ENCODE measurements at regions not wholly inside any gene's neighbourhood (a gene's known extent, or its start where the extent isn't known, plus 50 kb on each side); places are given as distances from the start of the nearest gene placed in this dataset.

GRCh38 chr12:103100257-103100831 is 142.9 kb downstream of the ASCL1 start:
- H3K4me3 ChIP-seq (ENCODE audit: insufficient read length, low read depth) = no peak overlapping the region
- no peak for DNase-seq (ENCODE audit: low read depth, low spot score)
- TF ChIP-seq YY1 (IDR thresholded peaks at IDR 0.05; ENCODE audit: insufficient read depth, insufficient read length) (no peak), SUZ12 (IDR thresholded peaks at IDR 0.05; ENCODE audit: extremely low read depth, insufficient read depth, insufficient read length) (no peak), ZNF274 (IDR thresholded peaks at IDR 0.05; ENCODE audit: low read depth, low read length) (no peak)
- H3K9me3 ChIP-seq (ENCODE audit: insufficient read depth, low read length) = no peaks in the 10 kb centered on the region
- no peak overlapping the region for H3K9ac ChIP-seq (ENCODE audit: insufficient read length, low read depth)
- no peaks in the 10 kb centered on the region for H3K36me3 ChIP-seq (ENCODE audit: insufficient read depth, insufficient read length, low read length)
- H3K4me1 ChIP-seq (ENCODE audit: insufficient read depth, insufficient read length) = no peaks in the 10 kb centered on the region
- no peaks in the 10 kb centered on the region for H3K27me3 ChIP-seq (ENCODE audit: insufficient read depth, insufficient read length)

- no peaks in the 10 kb centered on the region for H3K36me3 ChIP-seq (ENCODE audit: insufficient read depth, insufficient read length, low read length)
- TF ChIP-seq ZNF274 (IDR thresholded peaks at IDR 0.05; ENCODE audit: low read depth, low read length) = no peak
- TF ChIP-seq YY1 (IDR thresholded peaks at IDR 0.05; ENCODE audit: insufficient read depth, insufficient read length) = no peak
- no peak for TF ChIP-seq SUZ12 (IDR thresholded peaks at IDR 0.05; ENCODE audit: extremely low read depth, insufficient read depth, insufficient read length)
- H3K4me1 ChIP-seq (ENCODE audit: insufficient read depth, insufficient read length) = no peaks in the 10 kb centered on the region
- H3K27me3 ChIP-seq (ENCODE audit: insufficient read depth, insufficient read length) = no peaks in the 10 kb centered on the region
- no peak for DNase-seq (ENCODE audit: low read depth, low spot score)
- no peak overlapping the region for H3K4me3 ChIP-seq (ENCODE audit: insufficient read length, low read depth)
- H3K9me3 ChIP-seq (ENCODE audit: insufficient read depth, low read length) = no peaks in the 10 kb centered on the region
- H3K9ac ChIP-seq (ENCODE audit: insufficient read length, low read depth) = no peak overlapping the region
Measured at GRCh38 chr12:103102225-103102744, 144.8 kb downstream of the ASCL1 start.

- Histone ChIP-seq H3K36me3 (ENCODE audit: insufficient read depth, insufficient read length, low read length) (no peaks in the 10 kb centered on the region), H3K27me3 (ENCODE audit: insufficient read depth, insufficient read length) (no peaks in the 10 kb centered on the region), H3K4me3 (ENCODE audit: insufficient read length, low read depth) (no peak overlapping the region), H3K9me3 (ENCODE audit: insufficient read depth, low read length) (no peaks in the 10 kb centered on the region), H3K9ac (ENCODE audit: insufficient read length, low read depth) (no peak overlapping the region), H3K4me1 (ENCODE audit: insufficient read depth, insufficient read length) (no peaks in the 10 kb centered on the region)
- no peak for TF ChIP-seq YY1 (IDR thresholded peaks at IDR 0.05; ENCODE audit: insufficient read depth, insufficient read length)
- no peak for TF ChIP-seq ZNF274 (IDR thresholded peaks at IDR 0.05; ENCODE audit: low read depth, low read length)
- no peak for TF ChIP-seq SUZ12 (IDR thresholded peaks at IDR 0.05; ENCODE audit: extremely low read depth, insufficient read depth, insufficient read length)
- no peak for DNase-seq (ENCODE audit: low read depth, low spot score)
Measured at GRCh38 chr12:103105971-103106597, 148.6 kb downstream of the ASCL1 start.

- no peaks in the 10 kb centered on the region for H3K27me3 ChIP-seq (ENCODE audit: insufficient read depth, insufficient read length)
Measured at GRCh38 chr12:103109861-103110260, 152.4 kb downstream of the ASCL1 start.

GRCh38 chr12:103114296-103115055 is 157.0 kb downstream of the ASCL1 start:
- no peak for DNase-seq (ENCODE audit: low read depth, low spot score)
- Histone ChIP-seq H3K9me3 (ENCODE audit: insufficient read depth, low read length) (no peaks in the 10 kb centered on the region), H3K27me3 (ENCODE audit: insufficient read depth, insufficient read length) (no peaks in the 10 kb centered on the region), H3K4me3 (ENCODE audit: insufficient read length, low read depth) (no peak overlapping the region), H3K9ac (ENCODE audit: insufficient read length, low read depth) (no peak overlapping the region), H3K4me1 (ENCODE audit: insufficient read depth, insufficient read length) (no peaks in the 10 kb centered on the region), H3K36me3 (ENCODE audit: insufficient read depth, insufficient read length, low read length) (no peaks in the 10 kb centered on the region)
- TF ChIP-seq SUZ12 (IDR thresholded peaks at IDR 0.05; ENCODE audit: extremely low read depth, insufficient read depth, insufficient read length) = no peak
- no peak for TF ChIP-seq YY1 (IDR thresholded peaks at IDR 0.05; ENCODE audit: insufficient read depth, insufficient read length)

More at GRCh38 chr12:103109861-103110260, 152.4 kb downstream of the ASCL1 start:
- Histone ChIP-seq H3K4me3 (ENCODE audit: insufficient read length, low read depth) (no peak overlapping the region), H3K9me3 (ENCODE audit: insufficient read depth, low read length) (no peaks in the 10 kb centered on the region), H3K36me3 (ENCODE audit: insufficient read depth, insufficient read length, low read length) (no peaks in the 10 kb centered on the region), H3K9ac (ENCODE audit: insufficient read length, low read depth) (no peak overlapping the region), H3K4me1 (ENCODE audit: insufficient read depth, insufficient read length) (no peaks in the 10 kb centered on the region)
- TF ChIP-seq YY1 (IDR thresholded peaks at IDR 0.05; ENCODE audit: insufficient read depth, insufficient read length) (no peak), ZNF274 (IDR thresholded peaks at IDR 0.05; ENCODE audit: low read depth, low read length) (no peak), SUZ12 (IDR thresholded peaks at IDR 0.05; ENCODE audit: extremely low read depth, insufficient read depth, insufficient read length) (no peak)
- no peak for DNase-seq (ENCODE audit: low read depth, low spot score)

- no peaks in the 10 kb centered on the region for H3K36me3 ChIP-seq (ENCODE audit: insufficient read depth, insufficient read length, low read length)
- no peaks in the 10 kb centered on the region for H3K4me1 ChIP-seq (ENCODE audit: insufficient read depth, insufficient read length)
- H3K27me3 ChIP-seq (ENCODE audit: insufficient read depth, insufficient read length) = no peaks in the 10 kb centered on the region
- no peak overlapping the region for H3K9ac ChIP-seq (ENCODE audit: insufficient read length, low read depth)
- H3K4me3 ChIP-seq (ENCODE audit: insufficient read length, low read depth) = no peak overlapping the region
- DNase-seq (ENCODE audit: low read depth, low spot score) = no peak
- TF ChIP-seq ZNF274 (IDR thresholded peaks at IDR 0.05; ENCODE audit: low read depth, low read length) (no peak), SUZ12 (IDR thresholded peaks at IDR 0.05; ENCODE audit: extremely low read depth, insufficient read depth, insufficient read length) (no peak), YY1 (IDR thresholded peaks at IDR 0.05; ENCODE audit: insufficient read depth, insufficient read length) (no peak)
- no peaks in the 10 kb centered on the region; the same call in 1 of the 2 replicates for H3K9me3 ChIP-seq (ENCODE audit: insufficient read depth, low read length)
Measured at GRCh38 chr12:103128862-103129501, 171.5 kb downstream of the ASCL1 start.

All from NT2/D1 (cell line).